ENCODE measurements at regions not wholly inside any gene's neighbourhood (a gene's known extent, or its start where the extent isn't known, plus 50 kb on each side); places are given as distances from the start of the nearest gene placed in this dataset.

- no peak for TF ChIP-seq PBX3 (CRISPR knock-in tag; IDR thresholded peaks at IDR 0.05)
- TF ChIP-seq, protein P1, sequence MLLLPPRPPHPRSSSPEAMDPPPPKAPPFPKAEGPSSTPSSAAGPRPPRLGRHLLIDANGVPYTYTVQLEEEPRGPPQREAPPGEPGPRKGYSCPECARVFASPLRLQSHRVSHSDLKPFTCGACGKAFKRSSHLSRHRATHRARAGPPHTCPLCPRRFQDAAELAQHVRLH (tag by site-specific recombination; IDR thresholded peaks at IDR 0.05), result no peak
- no peak for TF ChIP-seq ZNF707 (tag by site-specific recombination; IDR thresholded peaks at IDR 0.05)
- no peak for TF ChIP-seq TRIM28 (IDR thresholded peaks at IDR 0.05; ENCODE audit: borderline replicate concordance, low read length)
- no peak for TF ChIP-seq SP2 (tag by site-specific recombination; IDR thresholded peaks at IDR 0.05)
- TF ChIP-seq, protein P2, sequence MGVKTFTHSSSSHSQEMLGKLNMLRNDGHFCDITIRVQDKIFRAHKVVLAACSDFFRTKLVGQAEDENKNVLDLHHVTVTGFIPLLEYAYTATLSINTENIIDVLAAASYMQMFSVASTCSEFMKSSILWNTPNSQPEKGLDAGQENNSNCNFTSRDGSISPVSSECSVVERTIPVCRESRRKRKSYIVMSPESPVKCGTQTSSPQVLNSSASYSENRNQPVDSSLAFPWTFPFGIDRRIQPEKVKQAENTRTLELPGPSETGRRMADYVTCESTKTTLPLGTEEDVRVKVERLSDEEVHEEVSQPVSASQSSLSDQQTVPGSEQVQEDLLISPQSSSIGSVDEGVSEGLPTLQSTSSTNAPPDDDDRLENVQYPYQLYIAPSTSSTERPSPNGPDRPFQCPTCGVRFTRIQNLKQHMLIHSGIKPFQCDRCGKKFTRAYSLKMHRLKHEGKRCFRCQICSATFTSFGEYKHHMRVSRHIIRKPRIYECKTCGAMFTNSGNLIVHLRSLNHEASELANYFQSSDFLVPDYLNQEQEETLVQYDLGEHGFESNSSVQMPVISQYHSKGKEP (tag by site-specific recombination; IDR thresholded peaks at IDR 0.05), result no peak
- TF ChIP-seq, protein P3, sequence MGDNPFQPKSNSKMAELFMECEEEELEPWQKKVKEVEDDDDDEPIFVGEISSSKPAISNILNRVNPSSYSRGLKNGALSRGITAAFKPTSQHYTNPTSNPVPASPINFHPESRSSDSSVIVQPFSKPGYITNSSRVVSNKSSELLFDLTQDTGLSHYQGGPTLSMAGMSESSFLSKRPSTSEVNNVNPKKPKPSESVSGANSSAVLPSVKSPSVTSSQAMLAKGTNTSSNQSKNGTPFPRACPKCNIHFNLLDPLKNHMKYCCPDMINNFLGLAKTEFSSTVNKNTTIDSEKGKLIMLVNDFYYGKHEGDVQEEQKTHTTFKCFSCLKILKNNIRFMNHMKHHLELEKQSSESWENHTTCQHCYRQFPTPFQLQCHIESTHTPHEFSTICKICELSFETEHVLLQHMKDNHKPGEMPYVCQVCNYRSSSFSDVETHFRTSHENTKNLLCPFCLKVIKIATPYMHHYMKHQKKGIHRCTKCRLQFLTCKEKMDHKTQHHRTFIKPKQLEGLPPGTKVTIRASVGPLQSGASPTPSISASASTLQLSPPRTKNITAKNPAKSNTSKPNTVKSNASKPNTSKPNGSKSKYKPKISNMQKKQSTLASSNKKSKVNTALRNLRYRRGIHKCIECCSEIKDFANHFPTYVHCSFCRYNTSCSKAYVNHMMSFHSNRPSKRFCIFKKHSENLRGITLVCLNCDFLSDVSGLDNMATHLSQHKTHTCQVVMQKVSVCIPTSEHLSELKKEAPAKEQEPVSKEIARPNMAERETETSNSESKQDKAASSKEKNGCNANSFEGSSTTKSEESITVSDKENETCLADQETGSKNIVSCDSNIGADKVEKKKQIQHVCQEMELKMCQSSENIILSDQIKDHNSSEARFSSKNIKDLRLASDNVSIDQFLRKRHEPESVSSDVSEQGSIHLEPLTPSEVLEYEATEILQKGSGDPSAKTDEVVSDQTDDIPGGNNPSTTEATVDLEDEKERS (tag by site-specific recombination; IDR thresholded peaks at IDR 0.05), result no peak
- TF ChIP-seq ZNF596 (tag by site-specific recombination; IDR thresholded peaks at IDR 0.05), result no peak
- no peak for TF ChIP-seq ZBTB17 (tag by site-specific recombination; IDR thresholded peaks at IDR 0.05)
- 0 out of 2 replicates have a peak, but pooled peaks have one; percentile 51 for TF ChIP-seq BCL11B (tag by site-specific recombination; IDR thresholded peaks at IDR 0.05; ENCODE audit: low read depth)
- no peak for TF ChIP-seq SP3 (tag by site-specific recombination; IDR thresholded peaks at IDR 0.05)
- no peak for TF ChIP-seq ZNF585B (tag by site-specific recombination; IDR thresholded peaks at IDR 0.05)
These were observed 288.7 kb upstream of the PRDM1 start (continued) for GRCh38 chr6:105797286-105797979.

DNA sequence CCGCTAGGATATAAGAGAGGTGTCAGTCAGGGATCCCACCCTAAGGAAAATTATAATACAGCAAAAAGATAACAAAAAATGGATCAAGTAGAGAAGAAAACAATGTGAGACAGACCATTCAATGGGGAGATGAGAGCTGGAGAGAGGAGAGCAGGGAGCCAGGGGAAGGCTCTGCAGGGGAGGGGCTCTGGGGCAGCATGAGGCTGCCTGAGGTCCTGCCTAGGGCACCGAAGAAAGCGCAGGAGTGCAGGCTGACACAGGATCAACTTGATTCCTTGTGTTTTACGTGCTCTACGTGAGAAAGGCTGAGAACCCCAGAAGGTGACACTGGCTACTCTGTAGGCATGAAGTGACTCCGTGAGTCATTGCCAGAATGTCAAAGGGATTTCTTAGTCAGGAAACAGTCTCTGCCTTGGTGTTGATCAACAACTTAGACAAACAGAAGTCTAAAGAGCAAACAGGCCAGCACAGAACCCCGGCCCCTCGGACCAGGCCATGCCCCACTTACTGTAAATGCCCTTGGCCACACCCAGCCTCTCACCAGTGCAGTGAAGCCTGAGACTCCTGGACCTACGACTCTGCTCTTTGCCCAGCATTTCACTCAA, 290.1 kb upstream of the PRDM1 start:
- H3K4me1 ChIP-seq (ENCODE audit: control insufficient read depth, insufficient read depth, low read length), result no peaks in the 10 kb centered on the region
- ChIA-PET CTCF (no interaction called here), POLR2A (no interaction called here)
- no peak overlapping the region for H3K4me3 ChIP-seq (ENCODE audit: low read depth, low read length)
- H3K9me3 ChIP-seq (ENCODE audit: control insufficient read depth, insufficient read depth, low read depth, low read length), result no peaks in the 10 kb centered on the region
- H3K36me3 ChIP-seq (ENCODE audit: control insufficient read depth in 2 of 2, insufficient read depth in 1 of 2, low read length in 2 of 2), result no peaks in the 10 kb centered on the region
- TF ChIP-seq TRIM28 (IDR thresholded peaks at IDR 0.05; ENCODE audit: borderline replicate concordance, low read length) (no peak), ZIC2 (tag by site-specific recombination; IDR thresholded peaks at IDR 0.05) (0 out of 2 replicates have a peak, but pooled peaks have one; percentile 16), ZNF600 (tag by site-specific recombination; IDR thresholded peaks at IDR 0.05) (no peak), ZNF558 (tag by site-specific recombination; IDR thresholded peaks at IDR 0.05) (no peak), ZNF548 (tag by site-specific recombination; IDR thresholded peaks at IDR 0.05) (no peak), KLF9 (tag by site-specific recombination; IDR thresholded peaks at IDR 0.05; ENCODE audit: low read depth) (no peak)
- TF ChIP-seq, protein P4, sequence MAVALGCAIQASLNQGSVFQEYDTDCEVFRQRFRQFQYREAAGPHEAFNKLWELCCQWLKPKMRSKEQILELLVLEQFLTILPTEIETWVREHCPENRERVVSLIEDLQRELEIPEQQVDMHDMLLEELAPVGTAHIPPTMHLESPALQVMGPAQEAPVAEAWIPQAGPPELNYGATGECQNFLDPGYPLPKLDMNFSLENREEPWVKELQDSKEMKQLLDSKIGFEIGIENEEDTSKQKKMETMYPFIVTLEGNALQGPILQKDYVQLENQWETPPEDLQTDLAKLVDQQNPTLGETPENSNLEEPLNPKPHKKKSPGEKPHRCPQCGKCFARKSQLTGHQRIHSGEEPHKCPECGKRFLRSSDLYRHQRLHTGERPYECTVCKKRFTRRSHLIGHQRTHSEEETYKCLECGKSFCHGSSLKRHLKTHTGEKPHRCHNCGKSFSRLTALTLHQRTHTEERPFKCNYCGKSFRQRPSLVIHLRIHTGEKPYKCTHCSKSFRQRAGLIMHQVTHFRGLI (tag by site-specific recombination; IDR thresholded peaks at IDR 0.05), result no peak
- no peak overlapping the region for H3K27ac ChIP-seq (ENCODE audit: extremely low read depth, low read depth, low read length)
